ENCODE measurements at regions not wholly inside any gene's neighbourhood (a gene's known extent, or its start where the extent isn't known, plus 50 kb on each side); places are given as distances from the start of the nearest gene placed in this dataset.

- no peak for DNase-seq
These were observed 2272.0 kb downstream of the PCDH9 start for GRCh38 chr13:64958106-64958505.

- no peak for DNase-seq
These were observed 2291.5 kb downstream of the PCDH9 start for GRCh38 chr13:64938660-64939059.

GRCh38 chr13:64937302-64937701 is 2292.8 kb downstream of the PCDH9 start:
- DNase-seq: no peak

GRCh38 chr13:64936879-64937278 is 2293.3 kb downstream of the PCDH9 start:
- no peak for DNase-seq

- no peak for DNase-seq
These were observed 2294.7 kb downstream of the PCDH9 start for GRCh38 chr13:64935441-64935840.

- no peak for DNase-seq
These were observed 2295.4 kb downstream of the PCDH9 start for GRCh38 chr13:64934569-64935362.

GRCh38 chr13:64930636-64931035 is 2299.5 kb downstream of the PCDH9 start:
- DNase-seq: no peak

- no peak for DNase-seq
These were observed 2301.2 kb downstream of the PCDH9 start for GRCh38 chr13:64928696-64929499.

GRCh38 chr13:64925727-64926126 is 2304.4 kb downstream of the PCDH9 start:
- DNase-seq: no peak

GRCh38 chr13:64925284-64925683 is 2304.9 kb downstream of the PCDH9 start:
- DNase-seq: no peak

- no peak for DNase-seq
These were observed 2305.7 kb downstream of the PCDH9 start for GRCh38 chr13:64924401-64924800.

- no peak for DNase-seq
These were observed 2312.6 kb downstream of the PCDH9 start for GRCh38 chr13:64917566-64917965.

- no peak for DNase-seq
These were observed 2318.0 kb downstream of the PCDH9 start for GRCh38 chr13:64912141-64912540.

GRCh38 chr13:64910096-64910495 is 2320.0 kb downstream of the PCDH9 start:
- no peak for DNase-seq

- DNase-seq: no peak
These were observed 2321.0 kb downstream of the PCDH9 start for GRCh38 chr13:64909184-64909583.

GRCh38 chr13:64900039-64900438 is 2330.1 kb downstream of the PCDH9 start:
- DNase-seq: no peak

GRCh38 chr13:64884976-64885375 is 2345.2 kb downstream of the PCDH9 start:
- no peak for DNase-seq

- no peak for DNase-seq
These were observed 2353.0 kb downstream of the PCDH9 start for GRCh38 chr13:64877176-64877575.

GRCh38 chr13:64871742-64872141 is 2358.4 kb downstream of the PCDH9 start:
- DNase-seq: no peak

GRCh38 chr13:64869539-64869938 is 2360.6 kb downstream of the PCDH9 start:
- no peak for DNase-seq

GRCh38 chr13:64867856-64868255 is 2362.3 kb downstream of the PCDH9 start:
- no peak for DNase-seq

- no peak for DNase-seq
These were observed 2363.8 kb downstream of the PCDH9 start for GRCh38 chr13:64866331-64866730.

GRCh38 chr13:64855506-64855905 is 2374.6 kb downstream of the PCDH9 start:
- DNase-seq: no peak

- DNase-seq: no peak
These were observed 2380.1 kb downstream of the PCDH9 start for GRCh38 chr13:64850017-64850416.
